Esophagus squamous epithelium (tissue), 5 donors: ENCODE measurements at regions not wholly inside any gene's neighbourhood (a gene's known extent, or its start where the extent isn't known, plus 50 kb on each side); places are given as distances from the start of the nearest gene placed in this dataset.

ENCODE experiments used
- DNase-seq: peaks from one replicate; lab custom pipeline; 2025; lab: John Stamatoyannopoulos, UW
- H3K27ac ChIP-seq, 4 donors: fragments of 200-600 bp; sonication (generic); one replicate each; pipeline ENCODE4 v1.5.1; 2016 to 2019; ENCODE audit warnings: mild to moderate bottlenecking in 1 of 4
- H3K27me3 ChIP-seq, 4 donors: fragments of 200-600 bp; sonication (generic); 1 replicate in 3 of 4; 2 replicates in 1 of 4; pipeline versions ENCODE4 v1.5.1 to v1.6.0; 2017 to 2021; ENCODE audit warnings: antibody characterized with exemption in 1 of 4
- H3K36me3 ChIP-seq, 3 donors: fragments of 200-600 bp; sonication (generic); one replicate each; pipeline ENCODE4 v1.5.1; 2016 to 2019
- H3K4me1 ChIP-seq, 3 donors: fragments of 200-600 bp; sonication (generic); one replicate each; pipeline ENCODE4 v1.5.1; 2017 to 2019
- H3K4me3 ChIP-seq, 4 donors: fragments of 200-600 bp; sonication (generic); 1 replicate in 3 of 4; 2 replicates in 1 of 4; pipeline ENCODE4 v1.5.1; 2016 to 2019; ENCODE audit warnings: mild to moderate bottlenecking in 2 of 4, moderate library complexity in 1 of 4
- H3K9me3 ChIP-seq, 3 donors: fragments of 200-600 bp; sonication (generic); one replicate each; pipeline ENCODE4 v1.5.1; 2016 to 2019
- CTCF ChIP-seq, 6 experiments: fragments of 450-650 bp in 4 of 6; fragments of 200-600 bp in 2 of 6; sonication (generic) in 2 of 6; IDR thresholded peaks; one replicate each; pipeline ENCODE4 v1.5.1; 2016 to 2019; ENCODE audit warnings: antibody characterized with exemption in 6 of 6, mild to moderate bottlenecking in 4 of 6, moderate library complexity in 4 of 6
- POLR2A ChIP-seq, 4 donors: fragments of 450-650 bp; IDR thresholded peaks; one replicate each; pipeline ENCODE4 v1.6.1; 2017; ENCODE audit warnings: antibody characterized with exemption in 4 of 4, mild to moderate bottlenecking in 4 of 4, moderate library complexity in 3 of 4
- WGBS, 2 donors: methylation state at CpG; one replicate each; pipeline ENCODE4 v1.1.5; 2018; 5-methylcytosine and 5-hydroxymethylcytosine counted together
- intact Hi-C: fragments of 100-400 bp; cut with DNase I; formaldehyde crosslinking; loops from one replicate; pipeline ENCODE4 v1.15.0; 2022
- donor health status: DM: yes; HTN: yes; CAD: no.

DNA sequence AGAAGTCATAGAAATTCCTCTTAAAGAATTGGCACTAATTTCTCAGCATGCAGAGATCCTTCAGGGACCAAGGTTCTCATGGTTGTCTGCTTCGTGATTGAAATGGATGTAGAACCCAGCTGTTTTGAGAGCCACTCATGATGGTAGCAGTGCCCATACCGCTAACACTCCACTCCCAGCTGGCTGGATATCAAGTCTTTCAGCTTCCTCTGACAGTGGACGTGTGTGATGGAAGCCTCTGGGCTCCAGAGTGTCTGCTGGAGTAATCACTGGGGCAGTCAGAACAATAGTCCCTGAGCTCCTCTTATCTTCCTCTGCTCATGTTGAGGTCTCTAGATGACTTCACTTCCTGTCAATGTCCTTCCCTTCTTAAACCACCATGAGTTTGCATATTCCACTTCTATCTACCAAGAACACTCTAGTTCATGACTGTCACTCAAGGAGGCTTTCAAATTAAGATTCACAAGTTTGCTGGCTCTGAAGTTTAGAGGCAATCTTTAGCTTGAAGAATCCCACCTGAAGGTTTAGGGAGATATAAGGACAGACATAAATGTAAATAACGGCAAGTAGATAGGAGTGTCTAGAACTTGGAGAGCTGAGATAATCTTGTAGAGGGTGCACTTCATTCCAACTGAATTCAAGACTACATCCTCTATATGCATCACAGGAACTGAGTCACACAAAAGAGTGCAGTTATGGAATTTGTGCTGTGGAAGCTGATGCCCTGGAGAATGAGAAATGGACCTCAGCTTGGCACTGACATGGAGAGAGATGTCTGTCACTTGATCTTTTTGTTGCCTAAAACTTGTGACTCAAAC lies 64.5 kb upstream of the WDR1 start:
- Histone ChIP-seq H3K27me3 (no peaks in the 10 kb centered on the region), H3K4me3 (no peak overlapping the region), H3K4me1 (no peaks in the 10 kb centered on the region), H3K9me3 (no peaks in the 10 kb centered on the region), H3K27ac (no peak overlapping the region), H3K36me3 (no peaks in the 10 kb centered on the region)
- DNase-seq, result no peak
- intact Hi-C loops, result no loop called here
- TF ChIP-seq POLR2A (IDR thresholded peaks at IDR 0.05) (no peak), CTCF (IDR thresholded peaks at IDR 0.05) (no peak)
- WGBS, 2 donors, result 48 to 56% methylated on average over 4 of the region's 4 CpGs

GRCh38 chr4:10180603-10180926 lies 64.0 kb upstream of the WDR1 start:
- H3K36me3 ChIP-seq, result no peaks in the 10 kb centered on the region
- H3K4me1 ChIP-seq, result no peaks in the 10 kb centered on the region
- H3K9me3 ChIP-seq, result no peaks in the 10 kb centered on the region
- no peaks in the 10 kb centered on the region for H3K27me3 ChIP-seq
- intact Hi-C loops, result no loop called here
- no peak overlapping the region for H3K27ac ChIP-seq
- WGBS, 2 donors, result 50 to 71% methylated on average over 1 of the region's 1 CpG
- no peak for DNase-seq
- no peak overlapping the region for H3K4me3 ChIP-seq
- TF ChIP-seq POLR2A (IDR thresholded peaks at IDR 0.05), result no peak
- TF ChIP-seq CTCF (IDR thresholded peaks at IDR 0.05), result no peak

GRCh38 chr4:10179957-10180602 lies 63.5 kb upstream of the WDR1 start:
- Histone ChIP-seq H3K4me3 (no peak overlapping the region), H3K27me3 (no peaks in the 10 kb centered on the region), H3K27ac (no peak overlapping the region), H3K4me1 (no peaks in the 10 kb centered on the region), H3K36me3 (no peaks in the 10 kb centered on the region), H3K9me3 (no peaks in the 10 kb centered on the region)
- WGBS, 2 donors, result 69 to 74% methylated on average over 4 of the region's 4 CpGs
- intact Hi-C loops, result no loop called here
- no peak for DNase-seq
- TF ChIP-seq POLR2A (IDR thresholded peaks at IDR 0.05) (no peak), CTCF (IDR thresholded peaks at IDR 0.05) (no peak)

GRCh38 chr4:10178763-10179162 lies 62.2 kb upstream of the WDR1 start:
- H3K27me3 ChIP-seq, result no peaks in the 10 kb centered on the region
- H3K36me3 ChIP-seq, result no peaks in the 10 kb centered on the region
- no peak overlapping the region for H3K4me3 ChIP-seq
- intact Hi-C loops, result no loop called here
- H3K9me3 ChIP-seq, result no peaks in the 10 kb centered on the region
- TF ChIP-seq POLR2A (IDR thresholded peaks at IDR 0.05), result no peak
- TF ChIP-seq CTCF (IDR thresholded peaks at IDR 0.05), result no peak
- H3K27ac ChIP-seq, result no peak overlapping the region
- H3K4me1 ChIP-seq, result peaks cover 4 to 12% (median 7%) of the 10 kb centered on the region in 3 donors
- WGBS, 2 donors, result 74 to 96% methylated on average over 3 of the region's 5 CpGs
- no peak for DNase-seq

GRCh38 chr4:10175626-10176025 lies 59.0 kb upstream of the WDR1 start:
- intact Hi-C loops, result no loop called here
- DNase-seq, result no peak
- TF ChIP-seq POLR2A (IDR thresholded peaks at IDR 0.05) (no peak), CTCF (IDR thresholded peaks at IDR 0.05) (no peak)

More at GRCh38 chr4:10175626-10176025, 59.0 kb upstream of the WDR1 start:
- Histone ChIP-seq H3K4me3 (no peak overlapping the region), H3K36me3 (no peaks in the 10 kb centered on the region), H3K4me1 (peaks cover 9 to 30% (median 13%) of the 10 kb centered on the region in 3 donors), H3K27ac (no peak overlapping the region), H3K27me3 (no peaks in the 10 kb centered on the region), H3K9me3 (no peaks in the 10 kb centered on the region)
- 73 to 93% methylated on average over 7 of the region's 7 CpGs for WGBS, 2 donors
